IMR-90 (cell line): ENCODE measurements at regions not wholly inside any gene's neighbourhood (a gene's known extent, or its start where the extent isn't known, plus 50 kb on each side); places are given as distances from the start of the nearest gene placed in this dataset.

Experiments used
- ATAC-seq: fragments of 200-7000 bp; cut with Tn5 transposase; 2 replicates; pipeline ENCODE4 v1.9.1; 2020; ENCODE audit warnings: low read depth, mild to moderate bottlenecking, moderate library complexity
- BruUV-seq: library from RNA; stranded (reverse); fragments of 400-500 nt; replicated peaks from 2 replicates; lab custom pipeline; 2021; lab: Mats Ljungman, UMichigan
- CTCF ChIA-PET: fragments of 300-600 bp; formaldehyde crosslinking; extraction: SDS; loops from one replicate; lab custom pipeline; 2021; ENCODE audit warnings: antibody characterized with exemption; lab: Yijun Ruan, JAX
- POLR2A ChIA-PET: fragments of 300-600 bp; sonication (Branson Sonifier 250); formaldehyde crosslinking; loops from one replicate; lab custom pipeline; 2022; ENCODE audit warnings: antibody characterized with exemption; ENCODE audit not compliant: unreplicated experiment; lab: Charles Lee
- DNase-seq: peaks from one replicate; pipeline ENCODE4 v3.0.0; 2013
- H2AFZ ChIP-seq: replicated peaks from 2 replicates; pipeline ENCODE3; 2013; ENCODE audit warnings: low read length, mild to moderate bottlenecking; ENCODE audit not compliant: poor library complexity
- H2AK5ac ChIP-seq: 2 replicates; pipeline ENCODE4 v1.6.1; 2013; ENCODE audit warnings: low read depth, low read length, inconsistent platforms
- H2AK9ac ChIP-seq: replicated peaks from 2 replicates; pipeline ENCODE3; 2013; ENCODE audit warnings: mild to moderate bottlenecking, low read depth, low read length, moderate library complexity; ENCODE audit not compliant: poor library complexity
- H2BK120ac ChIP-seq: 2 replicates; pipeline ENCODE4 v1.6.1; 2013; ENCODE audit warnings: low read depth, low read length, inconsistent platforms
- H2BK15ac ChIP-seq: 3 replicates; pipeline ENCODE4 v1.6.1; 2013; ENCODE audit warnings: low read depth, low read length, inconsistent platforms
- H2BK20ac ChIP-seq: 2 replicates; pipeline ENCODE4 v1.6.1; 2013; ENCODE audit warnings: low read depth, mild to moderate bottlenecking, inconsistent platforms, low read length, moderate library complexity
- H2BK5ac ChIP-seq: 2 replicates; pipeline ENCODE4 v1.6.1; 2013; ENCODE audit warnings: mild to moderate bottlenecking, low read depth, low read length, inconsistent platforms; ENCODE audit not compliant: poor library complexity, severe bottlenecking
- H3K14ac ChIP-seq: replicated peaks from 2 replicates; pipeline ENCODE4 v1.6.1; 2013; ENCODE audit warnings: low read depth, low read length, inconsistent platforms
- H3K18ac ChIP-seq: 2 replicates; pipeline ENCODE4 v1.6.1; 2013; ENCODE audit warnings: low read depth, low read length, control low read depth
- H3K23ac ChIP-seq: 2 replicates; pipeline ENCODE4 v1.6.1; 2013; ENCODE audit warnings: low read depth, low read length, inconsistent platforms
- H3K27ac ChIP-seq: 2 replicates; pipeline ENCODE4 v1.5.1; 2013; ENCODE audit warnings: mild to moderate bottlenecking, control low read depth, low read length; ENCODE audit not compliant: insufficient read depth
- H3K27me3 ChIP-seq: 2 replicates; pipeline ENCODE4 v1.6.1; 2013; ENCODE audit warnings: low read length; ENCODE audit not compliant: control insufficient read depth, insufficient read depth
- H3K36me3 ChIP-seq: 2 replicates; pipeline ENCODE4 v1.6.1; 2013; ENCODE audit warnings: low read length, mixed read lengths; ENCODE audit not compliant: control insufficient read depth, insufficient read depth
- H3K4ac ChIP-seq: 2 replicates; pipeline ENCODE4 v1.6.1; 2013; ENCODE audit warnings: low read depth, low read length, inconsistent platforms
- H3K4me1 ChIP-seq: 2 replicates; pipeline ENCODE4 v1.6.1; 2013; ENCODE audit warnings: low read length, mixed read lengths; ENCODE audit not compliant: control insufficient read depth, insufficient read depth
- H3K4me2 ChIP-seq: 2 replicates; pipeline ENCODE4 v1.6.1; 2013; ENCODE audit warnings: low read depth, mild to moderate bottlenecking, control low read depth, low read length, moderate library complexity
- H3K4me3 ChIP-seq: 2 replicates; pipeline ENCODE4 v1.5.1; 2013; ENCODE audit warnings: low read depth, mild to moderate bottlenecking, control low read depth, low read length, moderate library complexity; ENCODE audit not compliant: insufficient read depth
- H3K56ac ChIP-seq: 2 replicates; pipeline ENCODE4 v1.6.1; 2013; ENCODE audit warnings: low read length, inconsistent platforms; ENCODE audit not compliant: insufficient read depth; ENCODE audit errors: extremely low read depth
- H3K79me1 ChIP-seq, 2 experiments: 2 replicates each; pipeline ENCODE4 v1.6.1; 2013; ENCODE audit warnings: low read length in 2 of 2, inconsistent platforms in 1 of 2, low read depth in 1 of 2
- H3K9ac ChIP-seq: 2 replicates; pipeline ENCODE4 v1.6.1; 2013; ENCODE audit warnings: low read depth, low read length, control low read depth
- H3K9me1 ChIP-seq: 2 replicates; pipeline ENCODE4 v1.6.1; 2013; ENCODE audit warnings: low read length, inconsistent platforms; ENCODE audit not compliant: insufficient read depth
- H3K9me3 ChIP-seq: 2 replicates; pipeline ENCODE4 v1.6.1; 2013; ENCODE audit warnings: low read length; ENCODE audit not compliant: control insufficient read depth, insufficient read depth
- H4K20me1 ChIP-seq: 2 replicates; pipeline ENCODE4 v1.6.1; 2013; ENCODE audit warnings: low read length, inconsistent platforms; ENCODE audit not compliant: insufficient read depth
- H4K5ac ChIP-seq: 2 replicates; pipeline ENCODE4 v1.6.1; 2013; ENCODE audit warnings: mild to moderate bottlenecking, low read depth, low read length, control low read depth
- H4K8ac ChIP-seq, 2 experiments: 2 replicates each; pipeline ENCODE4 v1.6.1; 2013; ENCODE audit warnings: low read depth in 2 of 2, low read length in 2 of 2, control low read depth in 1 of 2, inconsistent platforms in 1 of 2
- H4K91ac ChIP-seq: 2 replicates; pipeline ENCODE4 v1.6.1; 2013; ENCODE audit warnings: low read depth, low read length, inconsistent platforms; ENCODE audit not compliant: insufficient read depth
- BHLHE40 ChIP-seq: fragments of 150-350 bp; IDR thresholded peaks from 2 replicates; pipeline ENCODE4 v1.6.1; 2016; ENCODE audit warnings: mild to moderate bottlenecking, low read depth, low read length
- CEBPB ChIP-seq: IDR thresholded peaks from 2 replicates; pipeline ENCODE4 v1.6.1; 2012; ENCODE audit warnings: low read depth, low read length, improper control_type of control experiment
- CHD1 ChIP-seq: IDR thresholded peaks from 2 replicates; pipeline ENCODE4 v1.6.1; 2012; ENCODE audit warnings: low read depth, low read length, improper control_type of control experiment
- ELK1 ChIP-seq: fragments of 150-350 bp; IDR thresholded peaks from 2 replicates; pipeline ENCODE4 v1.6.1; 2016; ENCODE audit warnings: low read depth, mild to moderate bottlenecking, low read length, moderate library complexity, borderline replicate concordance
- FOS ChIP-seq: fragments of 150-350 bp; IDR thresholded peaks from 2 replicates; pipeline ENCODE4 v1.6.1; 2016; ENCODE audit warnings: low read depth, low read length
- MAFK ChIP-seq: IDR thresholded peaks from 2 replicates; pipeline ENCODE4 v1.6.1; 2012; ENCODE audit warnings: low read depth, low read length, improper control_type of control experiment
- MAZ ChIP-seq: IDR thresholded peaks from 2 replicates; pipeline ENCODE4 v1.6.1; 2012; ENCODE audit warnings: low read depth, mild to moderate bottlenecking, low read length, improper control_type of control experiment, moderate library complexity, borderline replicate concordance
- MXI1 ChIP-seq: IDR thresholded peaks from 2 replicates; pipeline ENCODE4 v1.6.1; 2012; ENCODE audit warnings: low read depth, mild to moderate bottlenecking, low read length, moderate library complexity, borderline replicate concordance
- NFE2L2 ChIP-seq: fragments of 150-350 bp; IDR thresholded peaks from 2 replicates; pipeline ENCODE4 v1.6.1; 2016; ENCODE audit warnings: low read depth, mild to moderate bottlenecking, low read length
- POLR2A ChIP-seq: IDR thresholded peaks from 2 replicates; pipeline ENCODE4 v1.6.1; 2012; ENCODE audit warnings: mild to moderate bottlenecking, low read depth, low read length
- RAD21 ChIP-seq: IDR thresholded peaks from 2 replicates; pipeline ENCODE4 v1.6.1; 2012; ENCODE audit warnings: low read length, improper control_type of control experiment
- RCOR1 ChIP-seq: IDR thresholded peaks from 2 replicates; pipeline ENCODE4 v1.6.1; 2012; ENCODE audit warnings: mild to moderate bottlenecking, low read length, improper control_type of control experiment; ENCODE audit not compliant: insufficient replicate concordance
- RFX5 ChIP-seq: IDR thresholded peaks from 2 replicates; pipeline ENCODE4 v1.8.0; 2012; ENCODE audit warnings: low read depth, mild to moderate bottlenecking, low read length, moderate library complexity
- SMC3 ChIP-seq: fragments of 150-350 bp; IDR thresholded peaks from 2 replicates; pipeline ENCODE4 v1.6.1; 2016; ENCODE audit warnings: low read depth, mild to moderate bottlenecking, antibody characterized with exemption, low read length, moderate library complexity
- USF2 ChIP-seq: fragments of 150-350 bp; IDR thresholded peaks from 2 replicates; pipeline ENCODE4 v1.6.1; 2017; ENCODE audit warnings: mild to moderate bottlenecking, antibody characterized with exemption, low read length, low read depth
- WGBS, 2 experiments: methylation state at CpG; one replicate each; pipeline versions ENCODE4 v1.1.5 to v1.1.7; 2013; ENCODE audit warnings: missing lambda C conversion rate in 2 of 2; ENCODE audit not compliant: insufficient read length in 1 of 2; ENCODE audit errors: extremely low coverage in 2 of 2; 5-methylcytosine and 5-hydroxymethylcytosine counted together
- dilution Hi-C: fragments of 300-500 bp; cut with HindIII; formaldehyde crosslinking; loops from one replicate; pipeline ENCODE4 v1.14.3; 2018; ENCODE audit warnings: low sequenced_read_pairs; ENCODE audit not compliant: unreplicated experiment
- in situ Hi-C: fragments of 300-500 bp; cut with MboI; formaldehyde crosslinking; loops from 3 replicates; pipeline ENCODE4 v1.14.3; 2019; ENCODE audit warnings: low sequenced_read_pairs, inconsistent platforms, mixed read lengths
- intact Hi-C: fragments of 100-400 bp; cut with micrococcal nuclease; formaldehyde crosslinking; loops from 2 replicates; pipeline ENCODE4 v1.10.0; 2022
- TF ChIP-seq, protein P1 (sequence below): conservative IDR thresholded peaks from 2 replicates; pipeline ENCODE4 v1.5.1; 2012; ENCODE audit warnings: mild to moderate bottlenecking, low read depth, low read length, improper control_type of control experiment

GRCh38 chr4:32744211-32744610 lies 2024.0 kb downstream of the PCDH7 start:
- Histone ChIP-seq H3K18ac (no peak overlapping the region), H4K91ac (no peak overlapping the region), H3K27me3 (no peaks in the 10 kb centered on the region), H3K4me2 (no peak overlapping the region), H2BK20ac (no peak overlapping the region), H3K4me1 (no peaks in the 10 kb centered on the region), H2AFZ (no peak overlapping the region), H2BK5ac (no peak overlapping the region), H2BK15ac (no peak overlapping the region), H3K14ac (no peak overlapping the region), H3K9ac (no peak overlapping the region), H3K9me1 (no peaks in the 10 kb centered on the region), H4K8ac (no peak overlapping the region), H3K4ac (no peak overlapping the region), H3K56ac (no peak overlapping the region), H3K36me3 (no peaks in the 10 kb centered on the region), H2AK9ac (no peak overlapping the region), H3K4me3 (no peak overlapping the region), H3K9me3 (peaks cover 8% of the 10 kb centered on the region; the same call in 1 of the 2 replicates), H4K20me1 (no peaks in the 10 kb centered on the region), H3K79me1 (no peaks in the 10 kb centered on the region), H2BK120ac (no peak overlapping the region), H3K23ac (no peak overlapping the region), H2AK5ac (no peak overlapping the region), H3K27ac (no peak overlapping the region), H4K5ac (no peak overlapping the region)
- no peak for TF ChIP-seq MAFK
- TF ChIP-seq ELK1: no peak
- TF ChIP-seq NFE2L2: no peak
- TF ChIP-seq CEBPB: no peak
- no peak for TF ChIP-seq RCOR1
- TF ChIP-seq MAZ: no peak
- no peak for TF ChIP-seq FOS
- TF ChIP-seq POLR2A: no peak
- no peak for TF ChIP-seq RAD21
- TF ChIP-seq, protein P1, sequence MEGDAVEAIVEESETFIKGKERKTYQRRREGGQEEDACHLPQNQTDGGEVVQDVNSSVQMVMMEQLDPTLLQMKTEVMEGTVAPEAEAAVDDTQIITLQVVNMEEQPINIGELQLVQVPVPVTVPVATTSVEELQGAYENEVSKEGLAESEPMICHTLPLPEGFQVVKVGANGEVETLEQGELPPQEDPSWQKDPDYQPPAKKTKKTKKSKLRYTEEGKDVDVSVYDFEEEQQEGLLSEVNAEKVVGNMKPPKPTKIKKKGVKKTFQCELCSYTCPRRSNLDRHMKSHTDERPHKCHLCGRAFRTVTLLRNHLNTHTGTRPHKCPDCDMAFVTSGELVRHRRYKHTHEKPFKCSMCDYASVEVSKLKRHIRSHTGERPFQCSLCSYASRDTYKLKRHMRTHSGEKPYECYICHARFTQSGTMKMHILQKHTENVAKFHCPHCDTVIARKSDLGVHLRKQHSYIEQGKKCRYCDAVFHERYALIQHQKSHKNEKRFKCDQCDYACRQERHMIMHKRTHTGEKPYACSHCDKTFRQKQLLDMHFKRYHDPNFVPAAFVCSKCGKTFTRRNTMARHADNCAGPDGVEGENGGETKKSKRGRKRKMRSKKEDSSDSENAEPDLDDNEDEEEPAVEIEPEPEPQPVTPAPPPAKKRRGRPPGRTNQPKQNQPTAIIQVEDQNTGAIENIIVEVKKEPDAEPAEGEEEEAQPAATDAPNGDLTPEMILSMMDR: no peak
- no peak for TF ChIP-seq USF2
- no peak for TF ChIP-seq MXI1
- no peak for TF ChIP-seq CHD1
- TF ChIP-seq RFX5: no peak
- TF ChIP-seq BHLHE40: no peak
- TF ChIP-seq SMC3: no peak
- DNase-seq: no peak
- no TSS peak for BruUV-seq
- dilution Hi-C loops (no loop called here), in situ Hi-C loops (no loop called here), intact Hi-C loops (no loop called here)
- ChIA-PET CTCF (no interaction called here), POLR2A (no interaction called here)
- WGBS, 2 experiments: no CpG with 5 or more reads among the region's 2 CpGs
- no peak for ATAC-seq
